ENCODE measurements at regions not wholly inside any gene's neighbourhood (a gene's known extent, or its start where the extent isn't known, plus 50 kb on each side); places are given as distances from the start of the nearest gene placed in this dataset.

GRCh38 chr3:145843561-145843960, 317.4 kb downstream of the PLOD2 start:
- TF ChIP-seq EP300 (conservative IDR thresholded peaks at IDR 0.05; ENCODE audit: poor library complexity, severe bottlenecking) (peak; percentile 96), POLR2AphosphoS5 (IDR thresholded peaks at IDR 0.05) (peak; percentile 83), CTCF (IDR thresholded peaks at IDR 0.05; ENCODE audit: poor library complexity, severe bottlenecking) (no peak), EZH2 (IDR thresholded peaks at IDR 0.05; ENCODE audit: borderline replicate concordance, insufficient read depth, low read length, poor library complexity, severe bottlenecking) (no peak), REST (IDR thresholded peaks at IDR 0.05; ENCODE audit: borderline replicate concordance) (peak; percentile 49), RAD21 (conservative IDR thresholded peaks at IDR 0.05) (no peak), TAF1 (IDR thresholded peaks at IDR 0.05; ENCODE audit: low read depth) (no peak), SMC3 (conservative IDR thresholded peaks at IDR 0.05; ENCODE audit: poor library complexity) (no peak)
